Mesenteric fat pad (tissue), 1 donor: ENCODE measurements at regions not wholly inside any gene's neighbourhood (a gene's known extent, or its start where the extent isn't known, plus 50 kb on each side); places are given as distances from the start of the nearest gene placed in this dataset.

Experiments
- DNase-seq: peaks from one replicate; pipeline ENCODE4 v3.0.0-alpha.2; 2020; ENCODE audit warnings: low spot score
- donor health status: DM: yes; HTN: yes; CAD: no.

DNA sequence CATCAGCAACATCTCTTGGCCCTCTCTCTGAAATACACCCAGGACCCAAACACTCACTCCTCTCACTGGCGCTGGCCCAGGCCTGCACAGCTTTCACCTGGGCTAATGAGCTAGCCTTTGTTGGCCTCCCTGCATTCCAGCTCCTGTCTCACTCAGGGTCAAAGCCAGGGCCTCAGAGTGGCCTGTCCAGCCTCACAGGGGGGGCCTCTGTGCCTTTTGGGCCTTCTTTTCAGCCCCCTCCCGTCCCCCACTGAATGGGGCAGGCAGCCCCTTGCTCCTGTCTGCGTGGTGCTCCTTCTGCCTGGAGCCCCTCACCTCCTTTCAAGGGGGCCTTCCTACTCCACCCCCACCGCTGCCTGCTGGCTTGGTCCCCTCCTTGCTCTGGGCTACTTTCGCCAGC lies 59.0 kb upstream of the PRR23E start:
- DNase-seq, result no peak

DNA sequence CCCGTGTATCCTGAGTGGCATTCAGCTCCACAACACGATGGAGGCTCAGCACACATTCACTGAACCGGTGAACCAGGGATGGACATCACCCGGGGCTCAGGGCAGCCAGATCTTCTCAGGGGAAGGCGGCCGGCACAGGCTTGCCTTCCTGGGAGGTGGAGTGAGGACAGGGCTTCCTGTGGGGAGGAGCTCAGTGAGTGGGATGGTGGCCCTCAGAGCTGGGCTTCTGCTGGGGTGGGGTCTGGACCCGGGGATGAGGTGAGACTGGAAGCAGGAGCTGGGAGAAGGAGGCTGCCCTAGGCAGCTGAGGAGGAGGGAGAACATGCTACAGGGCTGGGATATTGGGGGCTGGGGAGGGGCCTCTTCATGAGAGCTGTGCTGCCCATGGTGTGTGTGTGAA lies 58.5 kb upstream of the PRR23E start:
- DNase-seq, result no peak

DNA sequence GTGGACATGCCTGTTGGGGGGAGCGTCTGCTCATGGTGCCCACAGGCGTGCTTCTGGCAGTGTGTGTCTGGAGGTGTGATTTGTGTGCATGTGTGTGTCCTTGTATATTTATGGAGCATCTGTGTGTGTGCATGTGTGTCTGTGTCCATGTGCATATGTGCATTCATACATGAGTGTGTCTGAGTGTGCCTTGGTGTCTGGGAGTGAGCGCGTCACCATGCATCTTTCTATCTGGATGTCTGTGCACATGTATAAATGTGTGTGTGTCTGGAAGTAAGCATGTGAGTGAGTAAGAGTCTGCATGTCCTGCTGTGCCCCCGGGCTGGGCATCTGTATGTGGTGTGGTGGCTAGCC lies 58.1 kb upstream of the PRR23E start:
- no peak for DNase-seq

DNA sequence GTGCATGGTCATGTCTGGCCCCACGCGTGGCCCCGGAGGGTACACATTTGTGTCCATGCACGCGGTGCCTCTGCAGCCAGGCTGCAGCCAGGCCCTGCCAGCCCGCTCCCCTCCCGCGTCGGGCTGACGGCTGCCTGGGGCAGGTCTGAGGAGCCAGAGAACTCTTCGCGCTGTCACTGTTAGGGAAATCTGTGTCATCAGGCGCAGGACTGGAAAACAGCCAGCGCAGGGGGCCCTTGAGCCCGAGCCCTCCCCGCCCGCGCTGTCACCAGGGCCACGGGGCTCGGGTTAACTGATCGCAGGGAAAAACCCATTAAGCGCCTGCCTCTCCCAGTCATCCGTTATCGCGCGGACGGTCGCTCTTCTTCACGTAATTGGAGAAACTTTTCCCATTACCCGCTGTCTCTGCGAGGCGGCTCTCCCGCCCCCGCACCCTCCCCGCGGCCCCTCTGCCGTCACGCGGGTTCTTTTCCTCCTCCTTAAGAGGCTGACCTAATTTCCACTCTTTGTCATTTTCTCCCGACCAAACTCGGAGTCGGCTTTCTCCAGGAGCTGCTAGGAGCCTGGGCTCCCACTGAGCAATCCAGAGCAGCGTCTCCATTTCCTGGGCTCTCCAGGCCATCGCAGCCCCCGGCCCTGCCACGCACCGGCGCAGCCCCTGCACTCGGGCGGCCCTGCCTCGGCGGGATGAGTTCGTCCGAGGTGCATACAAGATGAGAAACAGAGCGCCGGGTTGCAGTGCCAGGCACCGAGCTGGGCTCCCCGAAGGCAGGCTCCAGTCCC lies 57.5 kb upstream of the PRR23E start:
- DNase-seq, result no peak

DNA sequence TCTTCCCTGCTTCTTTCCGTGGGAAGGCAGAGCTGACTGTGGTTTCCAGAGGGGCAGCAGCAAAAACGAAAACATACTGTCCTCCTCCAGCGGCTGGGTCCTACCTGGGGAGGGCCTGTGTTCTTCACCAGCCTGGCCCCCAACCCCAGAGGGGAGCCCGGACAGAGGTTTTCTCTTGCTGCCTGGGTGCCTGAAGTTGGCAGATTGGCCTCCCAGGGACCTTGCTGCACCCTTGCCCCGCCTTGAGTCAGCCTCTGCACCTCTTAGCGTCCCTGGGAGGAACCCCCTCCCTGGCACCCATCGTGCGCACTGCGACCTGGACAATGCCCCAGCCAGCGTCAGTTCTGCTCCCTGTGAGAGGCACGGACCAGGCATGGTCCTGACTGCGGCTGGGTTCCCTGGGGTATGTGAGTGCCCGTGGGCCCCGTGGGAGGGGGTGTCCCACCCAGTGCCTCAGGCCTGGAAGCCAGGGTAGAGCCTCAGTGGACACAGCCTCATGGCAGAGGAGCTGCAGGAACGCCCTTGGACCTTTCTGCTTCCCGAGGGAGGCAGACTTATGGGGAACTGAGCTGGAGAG lies 56.8 kb upstream of the PRR23E start:
- DNase-seq, result peak; percentile 83

DNA sequence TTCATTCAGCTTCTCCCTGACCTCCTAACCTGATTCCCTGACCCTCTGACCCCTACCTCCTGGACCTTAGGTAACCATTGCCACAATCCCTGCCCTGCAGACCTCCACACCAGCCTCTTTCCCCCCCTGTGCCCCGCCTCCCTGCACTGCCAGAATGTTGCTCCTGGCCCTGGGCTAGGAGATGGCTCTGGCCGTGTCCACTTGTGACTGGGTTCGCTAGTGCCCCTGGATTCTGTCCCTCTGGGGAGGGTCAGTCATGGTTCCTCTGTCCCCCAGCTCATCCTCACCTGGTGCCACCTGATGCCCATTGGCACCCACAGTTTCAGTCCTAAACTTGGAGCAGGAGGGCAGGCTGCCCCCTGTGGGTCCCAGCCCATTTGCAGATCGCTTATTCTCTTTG lies 56.2 kb upstream of the PRR23E start:
- DNase-seq, result no peak

DNA sequence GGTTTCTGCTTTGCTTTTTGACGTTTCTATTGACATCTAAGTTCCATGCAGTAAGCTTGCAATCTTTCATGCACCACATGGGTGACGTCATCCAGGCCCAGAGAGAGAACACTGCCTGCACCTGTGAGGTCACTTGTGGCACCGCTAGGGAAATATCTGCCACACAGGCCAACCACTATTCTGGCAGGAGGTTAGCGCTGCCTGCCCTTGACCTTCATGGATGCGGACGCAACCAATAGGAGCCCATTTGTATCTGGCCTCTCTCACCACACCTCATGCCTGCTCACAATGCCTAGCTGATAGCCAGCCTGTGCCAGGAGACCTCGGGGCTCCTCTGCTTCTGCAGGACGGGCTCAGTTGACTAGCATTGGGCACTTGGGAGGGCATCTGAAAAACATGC lies 55.8 kb upstream of the PRR23E start:
- DNase-seq, result peak; percentile 69

DNA sequence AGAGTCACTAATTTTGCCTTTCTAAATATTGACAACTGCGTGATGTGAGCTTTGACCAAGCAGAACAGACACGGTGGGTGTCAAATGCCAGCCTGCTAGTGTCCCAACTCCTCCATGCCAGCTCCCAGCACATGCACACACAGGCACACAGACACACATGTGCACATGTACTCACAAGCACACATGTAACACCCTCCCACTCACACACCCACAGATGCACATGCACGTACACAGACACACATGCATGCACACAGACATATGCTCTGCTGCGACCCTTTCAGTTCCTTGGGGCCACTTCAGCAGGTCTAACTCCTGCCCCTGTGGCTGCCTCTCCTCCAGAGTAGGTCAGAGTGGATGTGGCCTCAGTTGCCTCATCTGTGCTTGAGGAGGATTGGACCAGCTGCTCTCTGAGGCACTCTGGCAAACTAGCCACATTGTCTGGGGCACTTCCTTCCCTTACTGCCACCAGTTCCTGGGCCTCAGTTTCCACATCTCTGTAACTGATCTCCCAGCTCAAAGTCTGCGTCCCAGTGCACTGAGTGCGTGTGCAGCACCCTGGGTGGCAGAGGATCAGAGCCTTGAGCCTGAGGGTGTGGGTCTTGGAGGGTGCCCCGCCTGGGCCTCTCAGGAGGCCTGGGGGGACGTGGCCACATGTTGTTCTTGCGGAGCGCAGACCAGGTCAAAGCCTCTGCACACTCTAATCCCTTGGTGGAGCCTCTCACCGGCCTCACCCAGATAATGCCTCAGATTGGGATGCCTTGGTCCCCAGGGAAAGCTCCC lies 55.0 kb upstream of the PRR23E start:
- DNase-seq, result peak; percentile 82

DNA sequence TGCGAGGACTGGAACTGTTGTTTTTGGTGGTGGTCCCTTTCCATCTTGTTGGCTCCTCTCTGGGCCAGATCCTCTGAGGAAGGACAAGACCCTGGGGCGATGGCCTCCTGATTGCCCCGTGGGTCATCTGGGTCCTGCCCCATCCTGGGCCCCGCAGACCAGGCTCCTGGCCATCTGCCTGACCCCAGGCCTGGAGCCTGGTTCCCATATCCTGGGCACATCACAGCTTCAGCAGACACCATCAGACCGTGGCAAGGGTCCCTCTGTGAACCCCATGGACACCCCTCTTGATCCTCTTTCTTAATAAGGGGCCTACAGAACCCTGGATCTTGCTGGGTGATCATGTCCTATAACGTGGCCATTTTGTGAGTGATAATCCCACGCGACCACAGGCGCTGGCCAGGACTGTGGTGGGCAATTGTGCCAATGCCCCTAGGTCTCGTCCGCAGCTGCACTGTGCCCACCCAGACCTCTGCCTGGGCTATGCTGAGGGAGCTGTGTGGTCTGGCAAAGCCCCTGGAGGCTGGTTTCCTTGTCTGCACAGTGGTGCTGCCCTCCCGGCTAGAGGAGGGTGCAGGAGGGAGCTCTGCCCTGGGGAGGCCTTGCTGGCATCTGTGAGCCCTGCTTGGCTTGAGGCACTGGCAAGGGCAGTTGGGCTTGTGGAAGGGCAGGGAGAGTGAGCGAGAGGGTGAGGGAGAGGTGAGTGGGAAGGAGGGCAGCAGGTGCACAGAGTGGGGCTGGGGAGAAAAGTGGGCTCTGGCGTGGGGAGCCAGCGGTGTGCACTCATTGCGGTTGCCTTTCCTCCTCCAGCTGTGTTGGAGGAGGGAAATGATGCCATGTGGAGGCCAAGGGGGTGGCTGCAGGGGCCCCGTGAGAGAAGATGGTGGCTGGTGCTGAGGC lies 53.1 kb upstream of the PRR23E start:
- DNase-seq, result peak; percentile 85

DNA sequence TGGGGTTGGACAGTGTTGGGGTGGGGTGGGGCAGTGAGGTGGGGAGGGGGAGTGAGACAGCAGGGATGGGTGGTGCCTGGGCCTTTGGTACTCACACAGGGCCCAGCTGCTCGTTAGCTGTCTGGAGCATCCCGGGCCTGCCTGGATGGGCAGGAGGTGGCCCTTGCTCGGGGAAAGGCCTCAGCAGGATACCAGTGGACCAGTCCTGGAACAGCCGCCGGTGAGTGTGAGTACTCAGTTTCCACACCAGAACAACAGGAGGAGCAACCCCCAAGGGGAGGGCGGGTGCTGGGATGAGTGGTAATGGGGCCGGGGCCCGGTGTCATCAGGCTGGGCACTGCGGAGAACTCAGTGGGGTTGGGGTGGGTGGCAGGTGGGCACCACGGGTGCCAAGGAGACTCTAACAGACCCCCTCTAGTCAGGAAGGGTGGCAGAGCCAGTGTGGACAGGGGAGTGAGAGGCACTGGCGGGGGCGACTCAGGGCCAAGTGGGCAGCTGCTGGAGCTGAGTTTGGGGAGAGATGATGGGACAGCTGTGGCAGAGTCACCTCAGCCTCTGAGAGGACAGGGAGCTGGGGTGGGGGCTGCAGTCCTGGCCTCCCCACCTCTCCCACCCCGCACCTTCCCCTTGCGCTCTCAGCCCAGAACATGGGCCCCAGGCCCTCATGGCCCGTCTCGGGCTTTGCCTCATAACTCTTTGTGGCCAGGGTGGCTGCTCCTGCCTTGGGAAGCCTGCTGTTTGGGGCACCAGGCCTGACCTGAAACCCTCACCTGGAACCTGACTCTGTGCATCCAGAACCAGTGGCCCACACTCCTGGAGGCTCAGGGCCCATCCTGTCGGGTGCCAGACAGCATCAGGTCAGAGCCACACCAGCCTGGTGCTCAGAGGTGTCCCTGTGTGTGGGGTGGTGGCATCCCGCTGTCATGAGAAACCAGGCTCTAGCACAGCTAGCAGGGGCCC lies 52.1 kb upstream of the PRR23E start:
- DNase-seq, result peak; percentile 81

DNA sequence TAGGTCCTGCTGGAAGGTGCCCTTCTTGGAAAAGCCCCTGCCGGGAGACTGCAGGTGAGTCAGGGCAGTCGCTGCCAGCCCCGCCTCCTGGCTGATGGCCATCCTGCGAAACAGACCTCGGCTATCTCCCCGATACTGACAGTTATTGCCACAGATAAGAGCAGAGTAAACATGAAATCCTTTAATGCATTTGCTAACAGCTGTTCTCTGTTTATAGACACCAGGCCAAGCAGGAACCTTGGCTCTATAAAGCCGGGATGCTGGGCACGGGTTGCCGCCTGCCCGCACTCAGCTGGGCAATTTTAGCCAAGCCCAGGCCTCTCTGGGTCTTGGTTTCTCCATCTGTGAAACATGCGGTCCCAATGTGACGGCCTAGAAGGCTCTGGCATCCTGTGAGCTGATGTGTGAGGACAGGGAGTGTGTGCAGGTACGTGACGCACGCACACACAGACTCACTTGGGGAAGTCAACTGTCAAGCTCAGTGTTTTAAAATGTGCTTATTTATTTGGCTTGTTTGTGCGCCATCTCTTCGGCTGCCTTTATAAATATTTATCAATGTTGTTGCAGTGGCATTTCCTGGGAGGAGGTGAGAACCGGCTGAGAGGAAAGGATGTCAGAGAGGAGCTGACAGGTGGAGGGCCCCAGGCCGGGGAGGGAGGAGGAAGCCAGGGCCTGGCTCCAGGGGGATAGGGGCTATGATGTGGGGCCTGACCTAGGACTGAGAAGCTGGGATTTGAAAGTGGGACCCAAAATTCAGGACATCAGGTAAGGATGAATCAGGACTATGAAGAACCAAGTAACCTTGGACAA lies 50.8 kb upstream of the PRR23E start:
- DNase-seq, result peak; percentile 79
